Neural cell (in vitro differentiated cells): ENCODE measurements at regions not wholly inside any gene's neighbourhood (a gene's known extent, or its start where the extent isn't known, plus 50 kb on each side); places are given as distances from the start of the nearest gene placed in this dataset.

Source experiments
- CTCF ChIP-seq: fragments of 450-650 bp; IDR thresholded peaks from 2 replicates; pipeline ENCODE4 v1.5.1; 2014; ENCODE audit warnings: antibody characterized with exemption, mild to moderate bottlenecking, moderate library complexity; ENCODE audit not compliant: poor library complexity, severe bottlenecking
- EP300 ChIP-seq: fragments of 450-650 bp; conservative IDR thresholded peaks from 2 replicates; pipeline ENCODE4 v1.6.1; 2014; ENCODE audit warnings: antibody characterized with exemption, mild to moderate bottlenecking, moderate library complexity; ENCODE audit not compliant: poor library complexity, severe bottlenecking
- EZH2 ChIP-seq: fragments of 200-600, 300-800 bp; shearing (Covaris generic), sonication (generic); IDR thresholded peaks from 2 replicates; pipeline ENCODE4 v1.6.1; 2014; ENCODE audit warnings: antibody characterized with exemption, low read length, borderline replicate concordance, mild to moderate bottlenecking; ENCODE audit not compliant: insufficient read depth, poor library complexity, severe bottlenecking
- MXI1 ChIP-seq: fragments of 450-650 bp; conservative IDR thresholded peaks from 2 replicates; pipeline ENCODE4 v1.6.1; 2014; ENCODE audit warnings: antibody characterized with exemption, mild to moderate bottlenecking; ENCODE audit not compliant: poor library complexity, severe bottlenecking
- POLR2AphosphoS5 ChIP-seq: IDR thresholded peaks from 2 replicates; pipeline ENCODE4 v1.6.1; 2012
- SMC3 ChIP-seq: fragments of 450-650 bp; conservative IDR thresholded peaks from 2 replicates; pipeline ENCODE4 v1.6.1; 2014; ENCODE audit warnings: antibody characterized with exemption, mild to moderate bottlenecking, moderate library complexity; ENCODE audit not compliant: poor library complexity

GRCh38 chr2:55993685-55994084, 70.1 kb upstream of the EFEMP1 start:
- TF ChIP-seq EP300, result no peak
- TF ChIP-seq CTCF, result no peak
- TF ChIP-seq MXI1, result no peak
- no peak for TF ChIP-seq SMC3
- no peak for TF ChIP-seq EZH2
- TF ChIP-seq POLR2AphosphoS5, result no peak
